NOMO-1 (cell line): ENCODE measurements at regions not wholly inside any gene's neighbourhood (a gene's known extent, or its start where the extent isn't known, plus 50 kb on each side); places are given as distances from the start of the nearest gene placed in this dataset.
"Not testable (repeated sequence)": the region's sequence is repeated elsewhere in the genome, so short reads cannot be mapped to it uniquely, and the experiment has no call there.

ENCODE experiments used
- DNase-seq, 2 experiments: peaks; one replicate each; lab custom pipeline; 2025; ENCODE audit not compliant: unreplicated experiment in 2 of 2; lab: John Stamatoyannopoulos, UW

DNA sequence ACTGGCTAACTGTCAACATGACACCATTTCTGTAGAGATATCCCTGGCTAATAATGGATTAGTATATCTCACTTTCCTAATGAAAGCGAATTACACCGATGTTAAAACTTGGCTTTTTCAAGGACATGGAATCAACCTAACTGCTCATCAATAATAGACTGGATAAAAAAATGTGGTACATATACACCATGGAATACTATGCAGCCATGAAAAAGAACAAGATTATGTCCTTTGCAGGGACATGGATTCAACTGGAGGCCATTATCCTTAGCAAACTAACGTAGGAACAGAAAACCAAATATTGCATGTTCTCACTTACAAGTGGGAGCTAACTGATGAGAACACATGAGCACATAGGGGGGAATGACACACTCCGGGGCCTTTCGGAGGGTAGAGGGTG lies 62.6 kb downstream of the ZIC1 start:
- no peak for DNase-seq

- no peak for DNase-seq
Measured at GRCh38 chr3:147472846-147473245, 63.7 kb downstream of the ZIC1 start.

DNA sequence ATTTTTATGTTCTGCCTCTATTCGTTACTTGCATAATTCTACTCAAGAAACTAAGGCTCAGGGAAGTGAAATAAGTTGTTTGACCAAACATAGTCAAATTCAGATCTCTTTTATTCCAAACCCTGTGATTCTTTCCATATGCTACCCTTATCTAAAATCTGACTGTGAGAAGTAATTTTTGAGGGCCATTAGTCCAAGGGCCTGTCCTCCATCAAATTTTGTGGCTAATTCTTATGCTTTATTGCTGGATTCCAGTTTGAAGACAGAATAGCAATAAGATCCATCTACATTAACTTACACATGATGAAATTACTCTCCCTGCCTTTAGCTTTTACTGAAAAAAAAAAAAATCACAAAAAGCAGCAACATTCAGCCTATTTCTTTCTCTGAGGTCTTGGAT lies 74.0 kb downstream of the ZIC1 start:
- no peak for DNase-seq

DNA sequence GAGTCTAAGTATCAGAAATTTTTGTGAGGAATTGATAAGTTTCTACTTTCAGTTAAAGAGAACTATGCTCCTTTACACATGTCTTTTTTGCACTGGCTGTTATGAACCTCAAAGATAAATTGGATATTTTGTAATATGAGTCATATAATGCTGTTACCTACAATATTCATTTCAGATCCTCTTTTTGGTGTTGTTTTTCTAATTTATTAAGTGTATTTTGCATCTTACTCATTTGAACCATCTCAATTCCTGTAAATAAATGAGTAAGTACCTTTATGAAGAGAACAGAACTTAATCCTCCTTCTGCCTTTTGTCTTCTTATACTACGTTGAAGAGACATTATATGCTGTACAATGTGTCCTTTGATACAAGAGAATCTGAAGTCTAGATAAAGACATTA lies 74.4 kb downstream of the ZIC1 start:
- DNase-seq: no peak

DNA sequence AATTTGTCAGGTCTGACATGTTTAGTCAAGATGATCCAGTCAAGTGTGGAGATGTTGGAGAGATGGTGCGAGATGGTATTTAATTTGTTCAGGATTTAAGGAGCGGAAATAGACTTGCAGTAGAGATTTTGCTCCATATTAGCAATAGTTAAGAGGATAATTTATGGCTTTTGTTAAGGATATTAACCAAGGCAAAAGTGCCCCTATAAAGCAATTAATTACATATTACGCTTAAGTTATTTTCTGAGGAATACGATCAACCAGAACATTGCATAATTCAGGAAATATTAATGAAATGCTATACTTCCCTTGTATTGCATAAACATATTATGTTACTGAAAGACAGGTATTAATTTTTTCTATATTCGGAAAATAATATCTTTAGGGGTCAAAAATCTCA lies 83.9 kb downstream of the ZIC1 start:
- DNase-seq: no peak

DNA sequence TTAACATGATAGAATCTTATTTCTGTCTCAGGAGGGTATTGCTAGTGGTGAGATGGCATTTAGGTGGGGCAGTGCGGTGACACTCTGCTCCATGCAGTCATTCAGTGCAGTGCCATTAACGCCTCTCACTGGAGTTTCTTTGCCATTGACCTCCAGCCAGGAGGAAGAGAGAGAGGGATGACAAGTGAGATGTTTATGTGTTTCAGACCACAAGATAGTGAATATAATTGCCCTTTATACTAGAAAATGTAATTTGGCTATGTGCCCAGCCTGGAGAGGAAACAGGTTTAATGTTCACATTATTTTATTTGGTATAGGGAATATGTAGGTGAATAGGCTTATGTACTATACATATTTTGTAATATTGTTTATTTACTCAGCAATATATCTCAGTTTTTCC lies 84.5 kb downstream of the ZIC1 start:
- no peak for DNase-seq

DNA sequence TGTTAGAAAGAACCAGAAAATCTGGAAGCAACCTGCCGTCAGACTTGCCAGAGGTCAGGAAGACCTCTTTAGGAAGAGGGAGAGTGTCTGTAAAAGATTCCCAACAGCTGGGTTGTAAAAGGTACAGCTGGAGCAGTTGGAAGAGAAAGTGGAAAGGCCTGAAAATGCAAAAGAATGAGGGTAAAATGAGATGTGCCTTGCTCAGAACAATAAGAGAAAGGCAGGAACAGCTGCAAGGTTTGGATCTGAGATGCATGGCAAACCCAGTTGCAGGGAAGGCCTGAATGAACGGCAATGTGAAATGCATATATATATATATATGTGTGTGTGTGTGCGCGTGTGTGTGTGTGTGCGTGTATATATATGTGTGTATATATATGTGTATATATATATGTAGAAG lies 88.1 kb downstream of the ZIC1 start:
- DNase-seq: no peak

DNA sequence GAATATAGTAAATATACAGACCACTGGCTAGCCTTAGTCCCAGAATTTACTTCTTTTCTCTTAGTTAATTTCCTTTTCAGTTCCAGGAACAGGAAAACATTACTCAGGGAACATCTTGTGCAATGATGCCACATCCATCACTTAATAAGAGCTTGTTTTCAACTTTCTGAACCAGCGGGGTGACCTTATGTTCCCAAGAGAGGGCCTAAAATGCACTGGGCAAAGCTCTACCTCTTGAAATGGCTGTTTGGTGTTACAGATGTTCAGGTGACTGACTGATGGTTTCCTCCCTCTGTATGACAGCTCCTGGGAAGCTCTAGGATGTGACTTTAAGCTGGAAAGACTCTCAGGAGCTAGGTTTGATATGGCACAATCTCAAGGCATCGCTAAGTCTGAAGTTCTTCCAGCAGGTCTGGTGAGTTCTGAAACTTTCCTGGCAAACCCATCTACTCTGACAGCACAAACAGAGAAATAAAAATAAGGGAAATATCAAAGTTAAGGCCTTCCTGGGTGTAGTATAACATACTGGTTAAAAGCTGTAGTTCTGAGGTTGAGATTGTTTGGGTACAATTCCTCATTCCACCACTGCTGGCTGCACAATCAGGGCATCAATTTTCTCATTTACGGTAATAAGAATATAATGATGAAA lies 98.6 kb downstream of the ZIC1 start:
- no peak for DNase-seq

GRCh38 chr3:147509448-147509847 lies 100.3 kb downstream of the ZIC1 start:
- DNase-seq: no peak

- DNase-seq: no peak
Measured at GRCh38 chr3:147513785-147514184, 104.6 kb downstream of the ZIC1 start.

- no peak for DNase-seq
Measured at GRCh38 chr3:147514366-147515160, 105.4 kb downstream of the ZIC1 start.

- peak in 1 of 2 experiments; percentile 47 for DNase-seq
Measured at GRCh38 chr3:147518465-147518864, 109.3 kb downstream of the ZIC1 start.

DNA sequence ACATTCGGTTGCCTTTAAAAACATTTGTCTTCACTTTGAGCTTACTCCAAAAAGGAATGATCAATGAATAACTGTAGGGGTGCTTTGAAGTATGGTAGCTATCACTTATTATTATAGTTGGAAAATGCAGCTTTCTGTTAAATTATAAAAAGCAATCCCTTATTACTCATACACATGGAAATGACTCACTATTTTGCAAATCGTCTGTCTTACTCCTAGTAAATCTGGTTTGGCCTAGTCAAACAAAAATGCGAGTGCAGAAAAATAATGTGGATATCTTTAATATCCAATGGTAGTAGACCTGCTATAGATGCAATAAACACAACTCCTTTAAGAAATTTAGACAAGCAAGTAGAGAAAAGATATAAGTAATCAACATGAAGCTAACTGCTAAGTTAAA lies 112.5 kb downstream of the ZIC1 start:
- no peak for DNase-seq

DNA sequence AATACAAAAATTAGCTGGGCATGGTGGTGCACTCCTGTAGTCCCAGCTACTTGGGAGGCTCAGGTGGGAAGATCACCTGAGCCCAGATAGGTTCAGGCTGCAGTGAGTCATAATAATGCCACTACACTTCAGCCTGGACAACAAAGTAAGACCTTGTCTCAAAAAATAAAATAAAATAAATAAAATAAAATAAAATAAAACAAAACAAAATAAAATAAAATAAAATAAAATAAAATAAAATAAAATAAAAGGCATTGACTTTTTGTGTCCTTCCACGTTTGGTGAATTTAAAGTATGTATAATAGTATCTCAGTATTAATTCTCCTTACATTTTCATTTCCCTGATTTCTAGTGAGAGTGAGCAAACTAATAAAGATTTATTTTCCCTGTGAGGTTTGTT lies 113.6 kb downstream of the ZIC1 start:
- DNase-seq: not testable (repeated sequence)

DNA sequence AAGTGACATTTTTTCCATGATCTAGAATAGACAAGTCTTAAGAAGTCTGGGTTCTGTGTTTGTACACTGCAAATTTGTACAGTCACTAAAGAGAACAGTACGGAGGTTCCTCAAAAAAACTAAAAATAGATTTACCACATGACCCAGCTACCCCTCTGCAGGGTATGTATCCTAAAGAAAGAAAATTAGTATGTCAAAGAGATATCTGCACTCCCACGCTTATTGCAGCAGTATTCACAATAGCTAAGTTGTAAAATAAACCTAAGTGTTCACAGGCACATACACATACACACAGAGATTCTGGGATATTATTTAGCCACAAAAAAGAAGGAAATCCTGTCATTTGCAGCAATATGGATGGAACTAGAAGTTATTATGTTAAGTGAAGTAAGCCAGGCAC lies 120.4 kb downstream of the ZIC1 start:
- DNase-seq: peak; percentile 5 to 62

DNA sequence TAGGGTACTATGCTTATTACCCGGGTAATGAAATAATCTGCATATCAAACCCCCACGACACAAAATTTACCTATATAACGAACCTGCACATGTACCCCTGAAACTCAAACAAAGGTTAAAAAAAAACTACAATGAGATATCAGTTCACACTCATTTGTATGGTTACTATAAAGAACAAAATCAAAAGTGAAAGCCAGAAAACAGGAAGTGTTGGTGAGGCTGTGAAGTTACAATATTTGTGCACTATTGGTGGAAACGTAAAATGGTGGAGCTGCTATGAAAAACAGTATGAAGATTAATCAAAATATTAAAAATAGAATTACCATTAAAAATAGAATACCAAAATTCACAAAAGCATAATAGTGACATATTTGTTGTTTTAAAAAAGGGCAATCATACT lies 128.9 kb downstream of the ZIC1 start:
- peak in 1 of 2 experiments; percentile 37 for DNase-seq

GRCh38 chr3:147540921-147541320 lies 131.8 kb downstream of the ZIC1 start:
- DNase-seq: no peak

DNA sequence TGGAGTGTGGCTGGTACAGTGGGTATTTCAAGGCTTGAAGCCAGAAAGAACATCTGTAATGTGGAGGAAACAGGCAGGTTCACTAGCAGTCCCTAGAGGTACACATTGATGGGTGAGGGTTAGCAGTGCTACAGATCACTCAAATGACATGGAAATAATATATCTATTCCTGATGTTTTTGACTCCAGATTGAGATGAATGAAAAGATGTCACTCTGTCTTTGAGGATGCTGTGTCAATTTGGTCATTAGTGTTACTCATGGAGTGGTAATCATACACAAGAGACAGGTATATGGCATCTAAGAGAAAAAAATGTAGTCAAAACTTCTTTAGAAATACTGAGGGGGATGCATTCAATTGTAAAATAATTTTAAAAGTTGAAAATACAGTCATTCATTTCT lies 135.1 kb downstream of the ZIC1 start:
- DNase-seq: no peak

DNA sequence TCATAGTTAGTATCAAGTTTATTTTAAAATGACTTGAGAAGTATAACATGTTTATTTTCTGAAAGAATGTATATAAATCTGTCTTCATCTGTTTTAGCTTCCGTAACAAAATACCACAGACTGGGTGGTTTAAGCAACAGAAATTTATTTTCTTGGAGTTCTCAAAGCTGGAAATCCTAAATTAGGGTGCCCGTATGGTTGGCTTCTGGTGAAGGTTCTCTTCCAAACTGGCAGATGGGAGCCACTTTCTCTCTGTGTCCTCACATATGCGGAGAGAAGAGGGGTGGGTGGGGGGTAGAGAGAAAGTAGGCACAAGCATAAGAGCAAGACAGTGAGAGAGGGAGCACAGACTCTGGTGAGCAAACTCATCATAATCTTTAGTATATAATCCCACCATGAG lies 142.3 kb downstream of the ZIC1 start:
- DNase-seq: no peak

DNA sequence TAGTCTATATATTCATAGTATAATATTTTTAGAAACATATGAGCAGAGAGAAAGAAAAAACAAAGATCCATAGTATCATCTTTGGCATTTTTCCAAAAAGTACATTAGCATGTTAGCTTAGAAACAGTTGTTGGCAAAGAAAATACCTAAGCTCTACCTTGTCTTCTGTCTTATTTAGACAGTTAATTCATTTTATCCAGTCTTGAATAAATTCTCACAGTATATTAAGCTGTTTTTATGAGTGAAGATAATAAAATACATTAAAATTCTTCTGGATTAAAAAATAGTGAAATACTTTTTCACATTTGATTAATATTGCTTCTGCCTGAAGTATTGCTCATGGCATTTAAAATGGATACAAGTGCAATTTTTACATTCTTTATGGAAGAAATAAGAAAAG lies 145.2 kb downstream of the ZIC1 start:
- no peak for DNase-seq

- no peak for DNase-seq
Measured at GRCh38 chr3:147572970-147573340, 163.8 kb downstream of the ZIC1 start.

DNA sequence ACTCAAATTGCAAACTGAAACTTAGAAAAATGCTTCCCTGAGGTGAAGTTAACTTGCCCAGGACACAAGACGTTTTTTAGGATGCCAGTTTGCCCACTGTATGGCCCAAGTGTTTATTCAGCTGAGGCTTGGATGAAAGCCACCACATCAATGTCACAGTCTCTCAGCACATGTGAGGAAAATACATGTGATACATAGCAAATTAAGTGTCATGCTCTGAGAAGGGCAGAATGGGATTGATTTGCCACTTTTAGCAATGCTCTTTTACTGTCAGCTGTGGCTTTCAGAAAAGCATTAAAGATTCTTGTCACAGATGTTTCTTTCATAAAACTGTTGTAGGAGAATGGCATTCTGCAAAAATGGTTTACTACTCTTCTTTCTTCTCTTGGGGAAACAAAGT lies 165.5 kb downstream of the ZIC1 start:
- DNase-seq: no peak

GRCh38 chr3:147575391-147575790 lies 166.2 kb downstream of the ZIC1 start:
- no peak for DNase-seq
